NCI-H1436 treated with DMSO at 0.1 percent for 48 hours (cell line): ENCODE measurements at regions not wholly inside any gene's neighbourhood (a gene's known extent, or its start where the extent isn't known, plus 50 kb on each side); places are given as distances from the start of the nearest gene placed in this dataset.

ENCODE experiments used
- DNase-seq: peaks from one replicate; lab custom pipeline; 2025; lab: John Stamatoyannopoulos, UW

DNA sequence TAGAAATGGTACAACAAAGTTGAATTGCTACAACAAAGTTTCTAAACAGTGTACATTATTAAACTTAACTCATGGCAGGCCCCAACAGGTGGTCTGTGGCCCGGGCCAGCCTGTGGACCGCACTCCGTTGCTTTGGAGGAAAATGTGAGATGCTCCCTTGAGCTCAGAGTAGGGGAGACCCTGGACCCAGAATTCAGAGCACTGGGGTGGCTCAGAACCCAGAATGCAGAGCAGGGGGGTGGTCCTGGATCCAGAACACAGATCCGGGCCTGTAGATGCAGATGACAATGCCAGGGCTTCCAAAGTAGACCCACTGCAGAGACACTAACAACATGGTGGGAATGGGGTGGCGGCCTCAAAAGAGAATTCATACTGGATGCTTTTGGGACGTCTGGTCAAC lies 311.0 kb downstream of the NDUFA10 start:
- no peak for DNase-seq

DNA sequence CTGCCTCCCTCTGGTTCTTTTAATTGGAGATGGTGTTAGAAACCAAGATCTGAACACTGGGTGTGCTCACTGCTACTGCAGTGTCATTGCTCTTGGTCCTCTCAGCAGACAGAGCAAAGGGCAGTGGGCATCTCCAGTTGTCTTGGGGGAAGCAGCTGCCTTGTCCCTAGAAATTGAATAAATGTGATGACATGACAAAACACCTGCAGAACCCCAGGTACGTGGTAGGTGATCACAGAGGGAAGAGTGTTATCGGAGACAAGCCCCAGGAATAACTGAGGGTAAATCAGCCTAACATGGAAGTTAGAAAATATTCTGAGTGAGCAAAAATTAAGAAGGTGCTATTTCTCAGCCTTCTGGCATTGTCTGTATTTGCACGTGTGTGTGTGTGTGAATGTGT lies 311.9 kb upstream of the HDAC4 start:
- no peak for DNase-seq

DNA sequence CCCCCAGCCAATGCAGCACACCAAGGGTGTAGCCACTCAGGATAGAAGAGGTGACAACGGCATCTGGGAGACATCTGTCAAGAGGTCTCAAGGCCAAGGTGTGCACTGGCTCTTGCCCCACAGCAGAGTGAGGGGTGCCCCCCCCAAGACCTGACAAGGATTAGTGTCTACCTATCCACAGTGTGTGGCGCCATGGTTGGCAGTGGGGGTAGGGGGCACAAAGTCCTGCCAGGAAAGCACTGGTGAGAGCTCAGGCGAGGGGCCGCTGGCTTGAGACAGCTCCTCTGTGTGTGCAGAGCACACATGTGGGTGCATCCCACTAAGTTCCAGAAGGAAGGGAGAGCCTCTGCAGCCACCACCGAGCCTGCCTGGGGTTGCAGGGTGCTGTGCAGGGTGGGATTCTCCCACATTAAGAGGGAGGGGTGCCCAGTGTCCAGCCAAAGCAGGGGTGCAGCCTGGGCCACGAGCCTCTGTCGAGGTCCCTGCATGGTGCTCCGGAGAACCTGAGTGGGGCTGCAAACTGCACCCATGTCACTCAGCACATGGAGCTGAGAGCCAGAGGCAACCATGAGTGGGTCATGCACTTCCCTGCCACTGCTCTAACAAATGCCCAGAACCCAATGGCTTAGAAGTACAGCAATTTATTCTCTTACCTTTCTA lies 311.2 kb upstream of the HDAC4 start:
- DNase-seq, result no peak

DNA sequence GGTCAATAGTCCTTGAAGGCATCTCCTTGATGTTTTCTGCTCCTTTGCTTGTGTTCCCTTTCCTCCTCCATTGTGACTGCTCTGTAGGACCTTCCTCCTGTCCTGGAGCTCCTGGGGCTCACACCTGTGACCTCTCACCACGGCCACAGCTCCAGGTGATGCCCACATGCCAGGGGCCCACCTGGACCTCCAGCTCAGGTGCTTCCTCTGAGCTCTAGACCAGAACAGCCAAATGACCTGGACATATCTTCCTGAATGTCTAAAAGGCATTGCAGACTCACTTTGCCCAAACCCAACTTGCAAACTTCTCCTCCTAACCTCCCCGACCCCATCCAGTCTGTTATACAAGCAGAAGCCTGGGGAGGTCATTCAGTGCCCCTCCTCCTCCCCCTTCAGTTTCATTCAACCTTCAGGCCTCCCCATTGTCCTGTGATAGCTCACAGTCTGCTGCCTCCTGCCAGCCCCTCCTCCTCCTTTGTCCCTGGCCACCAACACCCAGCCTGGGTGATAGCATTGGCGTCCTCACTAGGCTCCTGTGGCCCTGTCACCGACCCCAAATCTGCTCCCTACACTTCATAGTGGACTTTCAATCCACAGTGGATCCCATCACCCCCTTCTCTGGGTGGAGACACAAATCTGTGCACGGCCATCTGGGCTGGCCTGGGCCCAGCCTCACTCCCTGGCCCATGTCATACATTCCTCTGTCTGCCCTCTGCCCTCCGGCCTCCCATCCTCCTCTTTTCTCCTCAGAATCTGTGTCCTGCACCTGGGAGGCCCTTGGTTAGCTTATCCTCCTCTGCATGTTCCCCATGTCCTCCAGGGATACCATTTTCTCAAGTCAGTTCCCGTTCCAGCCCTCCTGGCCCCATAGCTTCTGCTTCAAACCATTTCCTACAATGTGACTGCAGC lies 310.4 kb upstream of the HDAC4 start:
- no peak for DNase-seq

DNA sequence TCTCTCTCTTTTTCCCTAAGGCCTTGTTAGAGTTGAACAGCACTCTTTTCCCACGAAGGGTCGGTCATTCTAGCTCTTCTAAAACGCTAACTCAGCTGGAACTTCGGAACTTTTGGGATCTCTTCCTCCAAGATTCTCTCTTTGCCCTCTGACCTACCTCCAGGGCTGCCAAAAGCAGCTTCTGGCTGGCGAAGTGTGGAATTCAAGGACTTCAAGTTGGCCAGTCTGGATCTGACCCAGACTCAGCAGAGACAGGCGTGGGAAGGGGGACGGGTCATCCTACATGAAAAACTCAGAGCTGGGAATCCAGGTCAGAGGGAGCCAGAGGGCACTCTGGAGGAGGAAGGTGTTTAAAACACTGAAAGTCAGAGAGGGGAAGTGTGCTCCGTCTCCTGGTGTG lies 305.5 kb upstream of the HDAC4 start:
- no peak for DNase-seq

DNA sequence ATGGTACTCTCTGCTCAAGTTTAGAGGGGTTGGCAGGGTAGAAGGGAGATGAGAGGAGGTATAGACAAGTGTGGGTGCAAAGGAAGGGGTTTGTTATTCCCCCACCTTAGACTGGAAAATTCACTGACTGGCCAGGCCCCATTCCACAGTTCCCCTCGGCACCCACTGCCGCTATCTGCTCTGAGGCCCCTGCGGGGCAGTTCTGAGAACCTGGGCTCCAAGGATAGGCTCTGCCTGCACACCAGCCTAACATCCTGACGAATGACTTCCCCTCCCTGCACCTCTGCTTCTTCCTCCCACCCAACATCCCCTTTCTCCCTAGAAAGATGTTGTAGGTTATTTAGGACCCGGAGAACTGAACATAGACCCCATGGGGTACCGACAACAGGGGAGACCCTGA lies 303.9 kb upstream of the HDAC4 start:
- DNase-seq, result no peak

DNA sequence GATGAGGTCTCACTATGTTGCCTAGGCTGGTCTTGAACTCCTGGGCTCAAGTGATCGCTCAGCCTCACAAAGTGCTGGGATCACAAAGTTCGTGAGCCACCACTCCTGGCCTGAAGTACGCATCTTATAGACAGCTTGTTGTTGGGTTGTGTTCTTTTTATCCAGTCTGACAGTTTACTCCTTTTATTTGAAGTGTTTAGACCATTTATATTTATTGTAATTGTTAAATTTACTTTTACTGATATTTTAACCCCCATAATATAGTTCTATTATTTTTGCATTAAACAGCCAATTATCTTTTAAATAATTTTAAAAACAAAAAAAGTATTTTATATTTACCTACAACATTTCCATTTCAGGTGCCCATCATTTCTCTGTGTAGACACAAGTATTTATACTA lies 303.0 kb upstream of the HDAC4 start:
- DNase-seq, result no peak

DNA sequence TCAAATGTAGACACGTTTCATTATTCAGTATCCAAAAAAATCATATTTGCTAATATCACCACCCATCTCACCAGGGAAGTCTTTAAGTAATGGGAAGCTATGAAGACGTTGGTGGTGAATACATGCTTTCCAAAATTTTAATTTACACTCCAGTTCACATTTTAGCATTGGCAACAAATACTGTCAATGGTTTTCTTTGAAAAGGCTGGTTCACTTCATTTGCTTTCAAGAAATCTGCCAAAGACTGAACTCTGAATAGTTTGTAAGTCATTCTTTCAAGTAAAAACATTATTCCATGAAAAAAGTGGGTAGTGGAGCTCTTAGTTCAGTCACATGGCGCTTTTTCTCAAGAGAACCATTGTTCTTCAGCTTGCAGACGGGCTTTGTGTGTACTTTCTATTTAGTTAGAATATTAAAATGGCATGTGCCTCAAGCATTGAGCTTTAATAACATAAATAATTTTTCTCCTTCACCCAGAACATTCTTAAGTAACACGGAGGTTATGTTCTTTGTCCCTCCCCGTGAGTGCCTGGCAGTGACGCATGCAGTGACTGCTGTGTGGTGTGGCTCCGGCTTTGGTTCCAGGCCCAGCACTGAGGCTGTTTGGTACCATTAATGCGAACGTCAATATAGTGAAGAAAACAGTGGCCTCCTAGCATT lies 300.0 kb upstream of the HDAC4 start:
- DNase-seq, result no peak

DNA sequence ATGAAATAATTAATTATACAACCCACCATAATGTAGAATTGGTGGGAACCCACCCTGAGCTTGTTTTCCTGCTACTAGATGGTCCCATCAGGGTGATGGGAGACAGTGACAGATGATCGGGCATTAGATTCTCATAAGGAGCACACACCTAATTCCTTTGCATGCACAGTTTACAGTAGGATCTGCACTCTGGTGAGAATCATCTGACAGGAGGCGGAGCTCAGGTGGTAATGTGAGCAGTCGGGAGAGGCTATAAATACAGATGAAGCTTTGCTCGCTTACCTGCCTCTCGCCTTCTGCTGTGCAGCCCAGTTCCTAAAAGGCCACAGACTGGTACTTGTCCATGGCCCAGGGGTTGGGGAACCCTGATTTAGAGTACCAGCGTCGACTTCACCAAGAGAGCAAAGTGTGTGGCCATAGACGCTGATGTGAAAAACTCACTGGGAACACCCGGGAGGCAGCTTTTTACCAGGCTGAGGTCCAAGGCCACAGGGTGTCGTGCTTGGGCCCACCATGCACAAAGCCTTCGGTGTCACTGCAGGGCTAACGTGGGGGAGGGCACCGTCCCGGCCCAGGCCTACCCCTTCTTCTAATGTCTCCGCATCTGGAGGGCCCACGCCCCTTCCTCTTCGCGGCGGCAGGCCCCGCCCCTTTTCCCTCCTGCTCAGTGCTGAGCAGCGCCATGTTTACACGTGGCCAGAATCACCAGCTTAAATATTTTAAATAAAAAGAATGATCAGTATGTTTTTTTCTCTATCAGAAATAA lies 296.8 kb upstream of the HDAC4 start:
- no peak for DNase-seq

DNA sequence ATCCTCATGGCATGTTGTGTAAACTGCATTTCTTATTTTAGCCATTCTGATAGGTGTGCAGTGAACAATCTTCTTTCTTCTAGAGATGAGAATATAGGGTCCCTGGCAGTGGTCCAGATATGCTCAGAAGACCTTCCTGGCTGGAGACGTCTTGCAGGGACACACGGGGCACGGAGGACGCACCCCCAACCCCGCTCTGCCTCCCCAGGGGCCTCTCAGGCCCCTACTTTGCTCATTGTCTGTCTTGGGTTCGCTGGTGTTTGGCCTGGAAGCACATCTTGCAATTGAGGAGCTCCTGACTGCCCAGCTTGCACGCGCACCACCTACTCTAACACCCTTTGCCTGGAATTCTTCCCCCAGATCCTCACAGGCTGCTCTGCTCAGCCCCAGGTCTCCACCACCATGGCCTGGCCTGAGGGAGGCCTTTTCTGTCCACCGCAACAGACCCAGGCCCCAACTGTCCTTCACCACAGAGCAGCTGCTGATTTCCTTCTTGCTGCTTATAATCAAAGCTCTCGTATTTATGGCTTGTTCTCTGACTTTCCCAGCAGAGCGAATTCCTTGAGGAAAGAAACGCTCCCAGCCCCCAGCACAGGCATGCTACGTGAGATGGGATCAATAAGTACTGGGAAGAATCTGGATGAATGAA lies 295.9 kb upstream of the HDAC4 start:
- no peak for DNase-seq

DNA sequence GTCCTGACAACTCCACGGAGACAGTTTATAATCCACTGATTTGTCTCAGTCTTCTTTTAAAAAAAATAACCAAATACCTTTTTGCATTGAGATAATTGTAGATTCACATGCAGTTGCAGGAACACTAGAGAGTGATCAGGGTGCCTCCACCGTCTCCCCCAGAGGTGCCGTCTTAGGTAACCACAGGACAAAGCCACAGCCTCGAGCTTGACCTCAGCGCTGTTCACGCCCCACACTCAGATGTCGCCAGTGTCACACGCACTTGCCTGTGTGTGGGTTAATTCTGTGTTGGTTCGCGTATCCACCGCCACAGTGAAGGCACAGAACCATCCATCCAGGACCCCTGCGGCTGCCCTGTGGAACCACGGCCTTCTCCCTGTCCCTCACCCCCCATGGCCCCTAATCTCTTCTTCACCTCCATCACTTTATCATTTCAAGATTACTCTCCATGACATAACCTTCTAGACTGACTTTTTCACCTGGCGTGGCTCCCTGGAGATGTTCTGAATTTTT lies 295.0 kb upstream of the HDAC4 start:
- DNase-seq, result no peak

DNA sequence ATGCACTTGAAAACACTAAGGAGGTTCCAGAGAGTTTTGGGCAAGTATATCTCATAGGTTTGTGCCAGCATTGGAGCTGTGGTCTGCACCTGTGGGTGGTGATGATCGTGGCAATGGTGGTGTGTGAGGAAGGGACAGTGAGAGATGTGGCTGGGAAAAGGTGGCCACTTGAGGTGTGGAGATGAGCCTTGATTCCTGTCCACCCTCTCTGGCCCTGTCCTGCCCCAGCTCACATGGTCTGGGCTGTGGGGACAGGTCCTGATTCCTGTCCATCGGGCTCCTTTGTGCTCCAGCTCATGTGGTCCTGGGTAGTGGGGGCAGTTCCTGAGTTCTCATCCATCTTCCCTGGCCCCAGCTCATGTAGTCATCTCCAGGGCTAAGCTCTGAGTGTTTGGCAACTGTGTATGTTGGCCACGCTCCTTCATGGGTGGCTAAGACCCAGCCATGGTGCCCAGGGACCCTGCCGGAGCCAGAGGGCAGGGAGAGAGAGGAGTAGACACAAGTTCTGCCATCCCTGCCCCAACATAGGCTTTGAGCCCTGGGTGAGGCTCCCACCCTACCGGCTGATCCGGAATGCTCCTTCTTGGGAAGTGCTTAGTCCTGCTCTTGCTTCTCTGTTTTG lies 294.4 kb upstream of the HDAC4 start:
- no peak for DNase-seq

DNA sequence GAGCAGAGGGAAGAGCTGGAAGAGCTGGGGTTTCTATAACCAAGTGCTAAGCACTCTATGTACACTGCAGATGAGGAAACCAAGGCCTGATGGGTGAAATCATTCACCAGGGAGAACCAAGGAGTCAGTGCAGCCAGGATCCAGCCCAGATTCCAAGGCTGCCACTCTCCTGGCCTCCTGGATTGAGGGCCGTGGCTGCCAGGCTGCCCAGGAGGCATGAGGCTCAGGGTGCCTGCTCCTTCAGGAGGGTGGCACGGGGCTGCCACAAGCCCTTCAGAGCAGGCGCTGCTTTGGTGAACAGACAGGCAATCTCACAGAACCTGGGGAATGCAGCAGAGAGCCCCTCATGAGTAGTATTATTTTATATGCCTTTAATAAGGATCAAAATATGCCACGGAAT lies 293.7 kb upstream of the HDAC4 start:
- DNase-seq, result no peak

DNA sequence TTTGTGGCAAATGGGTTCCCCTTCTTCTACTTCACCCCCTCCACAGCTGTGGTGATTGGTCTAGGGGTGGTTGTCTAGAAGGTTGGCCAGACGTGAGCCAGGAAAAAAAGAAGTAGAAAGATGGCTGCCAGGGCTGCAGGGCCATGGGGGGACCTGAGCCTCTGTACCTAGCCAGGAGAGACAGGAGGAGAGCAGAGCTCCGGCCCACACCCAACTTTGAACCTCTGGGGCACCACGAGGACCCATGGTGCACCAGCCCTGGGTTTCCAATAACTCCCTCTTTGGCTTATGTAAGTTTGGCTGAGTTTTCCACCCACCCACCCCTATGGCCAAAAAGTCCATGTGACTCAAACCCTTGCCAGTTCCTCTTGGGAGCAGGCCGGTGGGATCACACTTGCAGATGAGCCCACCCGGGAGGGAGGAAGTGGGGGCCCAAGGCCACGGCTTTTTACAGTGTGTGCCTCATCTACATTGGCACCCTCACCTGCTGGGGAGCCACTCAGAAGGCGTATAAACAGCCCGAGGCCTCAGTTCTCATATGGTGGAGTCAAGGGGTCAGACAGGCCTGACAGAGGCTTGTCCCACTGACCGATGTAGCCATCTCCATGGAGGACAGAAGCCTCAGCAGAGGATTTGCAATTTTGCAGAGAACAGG lies 293.1 kb upstream of the HDAC4 start:
- no peak for DNase-seq

DNA sequence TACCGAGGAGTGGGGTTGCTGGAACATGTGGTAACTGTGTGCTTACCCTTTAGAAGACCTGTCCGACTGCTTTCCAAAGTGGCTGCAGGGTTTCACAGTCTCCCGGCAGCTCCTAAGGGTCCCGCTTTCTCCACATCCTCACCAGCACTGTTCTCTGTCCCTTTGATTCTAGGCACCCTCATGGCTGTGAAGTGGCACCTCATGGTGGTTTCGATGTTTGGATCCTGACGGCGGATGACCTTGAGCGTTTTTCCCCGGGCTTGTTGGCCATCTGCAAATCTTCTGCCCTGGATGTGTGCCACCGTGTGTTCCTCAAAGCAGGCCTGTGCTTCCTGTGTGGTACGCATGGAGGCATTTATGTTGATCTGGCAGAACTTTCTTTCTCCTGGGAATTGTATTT lies 292.5 kb upstream of the HDAC4 start:
- no peak for DNase-seq

DNA sequence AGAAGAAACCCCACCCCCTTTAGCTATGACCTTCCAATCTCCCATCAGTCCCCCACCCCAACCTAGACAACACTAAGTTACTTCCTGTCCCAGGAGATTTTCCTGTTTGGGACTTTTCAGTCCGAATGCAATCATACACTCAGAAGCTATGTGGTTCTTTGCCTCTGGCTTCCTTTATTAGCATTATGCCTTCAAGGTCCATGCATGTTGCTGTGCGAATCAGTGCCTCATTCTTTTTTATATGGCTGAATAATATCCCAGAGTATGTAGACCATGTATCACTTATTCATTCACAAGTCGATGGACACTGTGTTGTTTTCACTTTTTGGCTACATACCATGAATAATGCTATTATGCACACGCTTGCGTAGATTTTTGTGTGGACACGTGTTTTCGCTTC lies 292.1 kb upstream of the HDAC4 start:
- DNase-seq, result no peak

DNA sequence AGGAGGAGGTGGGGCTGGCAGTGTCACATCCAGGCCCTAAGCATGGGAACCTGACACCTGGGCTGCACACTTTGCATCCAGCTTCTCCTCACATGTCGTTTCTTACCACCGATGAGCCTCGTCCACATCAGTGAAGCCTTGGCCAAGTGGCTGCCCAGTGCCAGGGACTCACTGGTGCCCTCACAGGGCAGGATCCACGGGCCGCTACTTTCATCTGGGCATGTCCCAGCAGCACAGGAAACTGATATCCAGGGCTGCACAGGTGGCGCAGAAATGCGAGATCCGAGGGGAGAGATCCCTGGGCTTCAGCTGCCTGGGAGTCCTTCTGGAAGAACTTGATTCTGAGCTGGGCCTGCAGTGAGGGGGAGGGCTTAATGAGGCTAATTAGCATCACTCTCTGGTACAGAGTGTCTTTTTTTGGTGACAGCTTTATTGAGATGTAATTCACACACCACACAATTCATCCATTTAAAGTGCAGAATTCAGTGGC lies 291.6 kb upstream of the HDAC4 start:
- DNase-seq, result no peak

DNA sequence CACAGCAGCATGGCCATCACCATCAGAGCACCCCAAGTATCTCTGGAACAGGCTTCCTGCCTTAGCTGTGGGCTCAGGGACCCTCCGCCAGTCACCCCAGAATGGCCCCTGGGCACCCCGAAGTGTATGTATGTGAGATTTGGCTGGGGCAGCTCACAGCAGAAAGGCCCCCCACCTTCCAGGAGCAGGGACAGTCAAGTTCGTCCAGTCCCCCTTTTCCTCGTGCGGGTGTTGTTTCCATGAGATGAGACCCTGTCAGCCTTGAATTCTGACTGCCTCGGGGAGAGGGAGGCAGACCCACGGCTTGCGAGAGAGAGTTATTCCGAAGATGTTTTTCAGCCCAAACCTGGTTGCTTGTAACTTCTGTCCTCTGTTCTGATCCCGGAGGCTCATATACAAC lies 290.9 kb upstream of the HDAC4 start:
- no peak for DNase-seq

DNA sequence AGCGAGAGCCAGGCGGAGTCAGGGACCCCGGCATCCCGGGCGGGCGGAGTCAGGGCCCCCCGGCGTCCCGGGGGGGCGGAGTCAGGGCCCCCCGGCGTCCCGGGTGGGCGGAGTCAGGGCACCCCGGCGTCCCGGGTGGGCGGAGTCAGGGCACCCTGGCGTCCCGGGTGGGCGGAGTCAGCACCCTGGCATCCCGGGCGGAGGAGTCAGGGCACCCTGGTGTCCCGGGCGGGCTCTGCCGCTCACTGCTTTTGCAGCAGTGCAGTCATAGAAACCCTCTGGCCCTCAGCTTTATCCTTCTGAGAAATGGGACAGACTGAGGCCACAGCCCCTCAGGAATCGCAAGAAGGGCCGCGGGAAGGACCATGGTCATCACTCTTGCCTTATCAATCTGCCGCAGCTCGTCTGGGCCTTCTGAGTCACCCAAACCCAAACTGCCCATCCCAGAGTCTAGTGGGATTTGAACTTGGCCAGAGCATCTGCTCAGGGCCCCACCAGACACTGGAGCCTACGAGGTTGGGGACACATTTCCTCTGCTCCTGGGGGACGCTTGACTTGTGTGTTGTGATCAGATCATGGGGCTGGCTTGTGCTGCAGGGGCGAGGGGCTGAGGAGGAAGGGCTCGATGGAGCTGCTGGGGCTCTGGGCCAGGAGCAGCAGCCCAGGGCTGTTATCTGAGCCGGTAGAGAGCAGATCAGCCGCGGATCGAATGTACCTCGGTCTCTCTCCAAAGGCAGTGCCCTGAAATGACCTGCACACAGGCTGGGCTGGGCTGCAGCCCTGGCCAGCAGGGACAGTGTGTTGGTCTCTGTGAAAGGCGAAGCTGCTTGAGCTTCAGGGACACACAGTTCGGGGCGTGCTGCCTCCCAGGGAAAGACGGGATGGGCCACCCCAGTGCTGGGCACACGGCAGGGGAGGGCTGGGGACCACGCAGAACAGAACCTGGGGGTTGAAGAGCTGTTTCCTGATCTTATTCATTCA lies 290.1 kb upstream of the HDAC4 start:
- DNase-seq, result no peak
